Kasumi-1 (cell line): ENCODE measurements at regions not wholly inside any gene's neighbourhood (a gene's known extent, or its start where the extent isn't known, plus 50 kb on each side); places are given as distances from the start of the nearest gene placed in this dataset.
"Not testable (repeated sequence)": the region's sequence is repeated elsewhere in the genome, so short reads cannot be mapped to it uniquely, and the experiment has no call there.

ENCODE experiments used
- DNase-seq, 2 experiments: peaks; one replicate each; lab custom pipeline; 2025; lab: John Stamatoyannopoulos, UW

- no peak for DNase-seq
Measured at GRCh38 chrX:76509775-76510174, 82.3 kb downstream of the MAGEE1 start.

GRCh38 chrX:76517544-76517943 lies 90.0 kb downstream of the MAGEE1 start:
- DNase-seq = no peak

- DNase-seq = no peak
Measured at GRCh38 chrX:76520273-76521054, 93.0 kb downstream of the MAGEE1 start.

- DNase-seq = not testable (repeated sequence)
Measured at GRCh38 chrX:76535675-76536074, 108.2 kb downstream of the MAGEE1 start.

GRCh38 chrX:76538860-76539259 lies 111.3 kb downstream of the MAGEE1 start:
- no peak for DNase-seq

- DNase-seq = not testable (repeated sequence)
Measured at GRCh38 chrX:76543381-76543780, 115.9 kb downstream of the MAGEE1 start.

GRCh38 chrX:76550016-76550415 lies 122.5 kb downstream of the MAGEE1 start:
- no peak for DNase-seq

GRCh38 chrX:76555269-76555668 lies 127.8 kb downstream of the MAGEE1 start:
- no peak for DNase-seq

- peak; percentile 62 to 68 for DNase-seq
Measured at GRCh38 chrX:76555816-76556215, 128.3 kb downstream of the MAGEE1 start.

GRCh38 chrX:76564842-76565241 lies 137.3 kb downstream of the MAGEE1 start:
- not testable (repeated sequence) for DNase-seq

- no peak for DNase-seq
Measured at GRCh38 chrX:76605390-76605789, 177.9 kb downstream of the MAGEE1 start.

GRCh38 chrX:76617020-76617419 lies 189.5 kb downstream of the MAGEE1 start:
- no peak for DNase-seq

GRCh38 chrX:76643590-76643989 lies 216.1 kb downstream of the MAGEE1 start:
- DNase-seq = no peak

- DNase-seq = not testable (repeated sequence)
Measured at GRCh38 chrX:76651369-76651768, 223.9 kb downstream of the MAGEE1 start.

- DNase-seq = no peak
Measured at GRCh38 chrX:76657499-76657898, 230.0 kb downstream of the MAGEE1 start.
